AG04450 (cell line): ENCODE measurements at regions not wholly inside any gene's neighbourhood (a gene's known extent, or its start where the extent isn't known, plus 50 kb on each side); places are given as distances from the start of the nearest gene placed in this dataset.

ENCODE experiments used
- CTCF ChIA-PET: fragments of 300-600, 350-600 bp; formaldehyde crosslinking; extraction: SDS; loops from one replicate; lab custom pipeline; 2022; ENCODE audit warnings: antibody characterized with exemption, inconsistent platforms; lab: Charles Lee
- POLR2A ChIA-PET: fragments of 350-600 bp; formaldehyde crosslinking; extraction: SDS; loops from one replicate; lab custom pipeline; 2021; ENCODE audit warnings: antibody characterized with exemption, inconsistent platforms; lab: Yijun Ruan, JAX
- DNase-seq: peaks from one replicate; pipeline ENCODE4 v3.0.0-alpha.2; 2011; ENCODE audit warnings: low read depth, low spot score
- H3K27ac ChIP-seq: one replicate; pipeline ENCODE4 v1.5.1; 2012; ENCODE audit warnings: low read depth, low read length, control low read depth
- H3K27me3 ChIP-seq: one replicate; pipeline ENCODE4 v1.6.0; 2012; ENCODE audit warnings: low read length; ENCODE audit not compliant: control insufficient read depth, insufficient read depth
- H3K4me3 ChIP-seq: 2 replicates; pipeline ENCODE4 v1.5.1; 2011; ENCODE audit warnings: mild to moderate bottlenecking, low read depth, low read length, control low read depth
- H3K9me3 ChIP-seq: 2 replicates; pipeline ENCODE4 v1.5.1; 2012; ENCODE audit warnings: low read length; ENCODE audit not compliant: control insufficient read depth, insufficient read depth
- TF ChIP-seq, protein P1 (sequence below): IDR thresholded peaks from 2 replicates; pipeline ENCODE4 v1.5.1; 2011; ENCODE audit warnings: low read depth, low read length, control low read depth, inconsistent platforms

GRCh38 chr7:86025807-86026206 lies 617.9 kb upstream of the GRM3 start:
- no peak for DNase-seq
- Histone ChIP-seq H3K27ac (no peak overlapping the region), H3K27me3 (no peaks in the 10 kb centered on the region), H3K4me3 (no peak overlapping the region), H3K9me3 (no peaks in the 10 kb centered on the region)
- POLR2A ChIA-PET, result no interaction called here
- TF ChIP-seq, protein P1, sequence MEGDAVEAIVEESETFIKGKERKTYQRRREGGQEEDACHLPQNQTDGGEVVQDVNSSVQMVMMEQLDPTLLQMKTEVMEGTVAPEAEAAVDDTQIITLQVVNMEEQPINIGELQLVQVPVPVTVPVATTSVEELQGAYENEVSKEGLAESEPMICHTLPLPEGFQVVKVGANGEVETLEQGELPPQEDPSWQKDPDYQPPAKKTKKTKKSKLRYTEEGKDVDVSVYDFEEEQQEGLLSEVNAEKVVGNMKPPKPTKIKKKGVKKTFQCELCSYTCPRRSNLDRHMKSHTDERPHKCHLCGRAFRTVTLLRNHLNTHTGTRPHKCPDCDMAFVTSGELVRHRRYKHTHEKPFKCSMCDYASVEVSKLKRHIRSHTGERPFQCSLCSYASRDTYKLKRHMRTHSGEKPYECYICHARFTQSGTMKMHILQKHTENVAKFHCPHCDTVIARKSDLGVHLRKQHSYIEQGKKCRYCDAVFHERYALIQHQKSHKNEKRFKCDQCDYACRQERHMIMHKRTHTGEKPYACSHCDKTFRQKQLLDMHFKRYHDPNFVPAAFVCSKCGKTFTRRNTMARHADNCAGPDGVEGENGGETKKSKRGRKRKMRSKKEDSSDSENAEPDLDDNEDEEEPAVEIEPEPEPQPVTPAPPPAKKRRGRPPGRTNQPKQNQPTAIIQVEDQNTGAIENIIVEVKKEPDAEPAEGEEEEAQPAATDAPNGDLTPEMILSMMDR, result no peak
- CTCF ChIA-PET, result no interaction called here

DNA sequence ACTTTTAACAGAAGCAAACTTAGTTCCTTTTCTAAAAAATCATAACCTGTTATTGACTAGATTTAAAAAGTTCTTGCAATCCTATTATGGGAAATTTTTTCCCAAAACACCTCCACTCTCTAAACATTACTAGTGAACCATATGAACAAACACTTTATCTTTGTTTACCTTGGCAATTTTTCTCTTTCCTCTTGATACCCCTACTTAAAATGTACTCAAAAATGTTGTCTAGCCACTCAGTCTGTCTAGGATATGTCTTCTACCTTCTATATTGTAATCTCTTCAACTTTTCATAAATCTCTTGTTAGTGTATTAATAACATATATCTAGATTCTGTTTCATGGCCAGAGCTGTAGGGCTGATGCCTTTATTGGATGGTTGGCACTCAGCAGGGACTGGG lies 630.0 kb upstream of the GRM3 start:
- DNase-seq, result no peak
- no peak overlapping the region for H3K27ac ChIP-seq
- POLR2A ChIA-PET, result no interaction called here
- H3K4me3 ChIP-seq, result no peak overlapping the region
- TF ChIP-seq, protein P1, result no peak
- H3K27me3 ChIP-seq, result no peaks in the 10 kb centered on the region
- H3K9me3 ChIP-seq, result no peaks in the 10 kb centered on the region; the same call in 1 of the 2 replicates
- CTCF ChIA-PET, result no interaction called here

DNA sequence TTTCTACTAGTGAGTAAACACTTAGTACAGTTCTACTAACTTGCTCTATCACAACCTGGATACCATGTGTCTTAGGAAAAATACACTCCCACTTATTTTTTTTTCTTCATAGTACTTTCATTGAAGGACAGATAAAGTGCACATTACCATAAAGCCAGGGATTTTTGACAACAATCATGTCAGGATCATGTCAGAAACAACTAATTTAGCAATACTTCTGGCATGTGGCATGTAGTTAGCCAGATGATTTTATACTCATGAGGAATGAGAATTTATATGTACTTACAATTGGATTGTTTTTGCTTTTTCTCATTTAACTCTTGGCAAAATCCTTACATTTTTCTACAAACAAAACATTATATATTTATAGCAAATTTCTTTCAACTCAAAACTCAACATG lies 630.7 kb upstream of the GRM3 start:
- H3K4me3 ChIP-seq, result no peak overlapping the region
- POLR2A ChIA-PET, result no interaction called here

DNA sequence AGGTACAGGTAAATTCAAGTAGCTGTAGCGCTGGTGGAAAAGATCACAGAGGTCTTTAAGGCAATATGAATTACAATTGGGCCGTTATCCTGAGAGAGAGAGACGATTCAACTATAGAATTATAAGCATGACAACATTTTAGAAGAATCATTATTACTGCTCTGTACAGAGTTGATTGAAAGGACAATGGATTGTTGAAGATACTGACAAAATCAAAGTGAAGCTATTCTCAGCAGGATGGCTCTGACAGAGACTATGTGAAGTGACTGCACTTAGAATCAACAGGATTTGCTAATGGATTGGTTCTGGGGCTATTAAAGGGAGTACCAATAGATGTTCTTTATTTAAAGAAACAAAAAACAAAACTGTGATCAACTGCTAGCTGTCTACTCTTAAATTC lies 634.8 kb upstream of the GRM3 start:
- no peak for DNase-seq

More for the DNA sequence above, 630.7 kb upstream of the GRM3 start:
- H3K9me3 ChIP-seq, result no peaks in the 10 kb centered on the region
- TF ChIP-seq, protein P1, result no peak
- no peak overlapping the region for H3K27ac ChIP-seq
- DNase-seq, result no peak
- H3K27me3 ChIP-seq, result no peaks in the 10 kb centered on the region
- CTCF ChIA-PET, result no interaction called here

DNA sequence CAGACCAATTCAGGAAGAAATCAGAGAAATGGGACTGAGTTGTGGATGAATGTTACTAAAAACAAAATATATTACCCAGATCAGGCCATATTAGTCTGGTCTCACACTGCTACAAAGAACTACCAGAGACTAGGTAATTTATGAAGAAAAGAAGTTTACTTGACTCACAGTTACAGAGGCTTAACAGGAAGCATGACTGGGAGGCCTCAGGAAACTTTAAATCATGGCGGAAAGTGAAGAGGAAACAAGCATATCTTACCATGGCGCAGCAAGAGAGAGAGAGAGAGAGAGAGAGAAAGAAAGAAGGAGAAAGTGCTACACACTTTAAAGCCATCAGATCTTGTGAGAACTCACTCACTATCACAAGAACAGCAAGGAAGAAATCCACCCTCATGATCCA lies 636.8 kb upstream of the GRM3 start:
- H3K9me3 ChIP-seq, result peaks cover 12% of the 10 kb centered on the region
- POLR2A ChIA-PET, result no interaction called here
- TF ChIP-seq, protein P1, result no peak
- H3K27me3 ChIP-seq, result no peaks in the 10 kb centered on the region
- CTCF ChIA-PET, result no interaction called here
- DNase-seq, result no peak
- no peak overlapping the region for H3K27ac ChIP-seq
- no peak overlapping the region for H3K4me3 ChIP-seq

More for the DNA sequence above, 634.8 kb upstream of the GRM3 start:
- ChIA-PET POLR2A (no interaction called here), CTCF (no interaction called here)
- H3K4me3 ChIP-seq, result no peak overlapping the region
- TF ChIP-seq, protein P1, result no peak
- no peak overlapping the region for H3K27ac ChIP-seq
- H3K27me3 ChIP-seq, result no peaks in the 10 kb centered on the region
- H3K9me3 ChIP-seq, result no peaks in the 10 kb centered on the region
